GM21390 (cell line): ENCODE measurements at regions not wholly inside any gene's neighbourhood (a gene's known extent, or its start where the extent isn't known, plus 50 kb on each side); places are given as distances from the start of the nearest gene placed in this dataset.
"Not testable (repeated sequence)": the region's sequence is repeated elsewhere in the genome, so short reads cannot be mapped to it uniquely, and the experiment has no call there.

Experiments used
- ATAC-seq: cut with Tn5 transposase; IDR thresholded peaks from one replicate; pipeline ENCODE4 v1.9.1; 2021; ENCODE audit not compliant: unreplicated experiment

DNA sequence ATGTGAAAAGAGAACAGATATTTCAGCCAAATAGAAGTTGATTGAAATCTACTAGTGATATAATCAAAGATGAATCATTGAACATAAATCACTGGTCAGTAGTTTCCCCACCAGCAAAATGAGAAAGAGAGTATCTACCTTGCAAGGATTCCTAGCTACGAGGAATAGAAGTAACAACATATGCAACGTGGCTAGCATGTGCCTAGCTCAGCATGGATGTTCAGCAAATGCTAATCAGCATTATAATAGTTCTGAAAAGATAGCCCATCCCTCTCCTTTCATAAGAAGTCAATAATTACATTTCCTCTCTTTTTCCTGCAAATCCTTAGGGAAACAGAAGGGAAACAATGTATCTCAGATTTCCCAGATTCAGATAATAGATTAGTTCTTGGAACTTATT lies 417.2 kb downstream of the SATB2 start:
- ATAC-seq = no peak

DNA sequence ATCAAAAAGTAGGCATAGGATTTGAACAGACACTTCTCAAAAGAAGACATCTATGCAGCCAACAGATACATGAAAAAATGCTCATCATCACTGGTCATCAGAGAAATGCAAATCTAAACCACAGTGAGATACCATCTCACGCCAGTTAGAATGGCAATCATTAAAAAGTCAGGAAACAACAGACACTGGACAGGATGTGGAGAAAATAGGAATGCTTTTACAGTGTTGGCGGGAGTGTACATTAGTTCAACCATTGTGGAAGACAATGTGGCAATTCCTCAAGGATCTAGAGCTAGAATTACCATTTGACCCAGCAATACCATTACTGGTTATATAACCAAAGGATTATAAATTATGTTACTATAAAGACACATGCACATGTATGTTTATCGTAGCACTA lies 424.0 kb downstream of the SATB2 start:
- not testable (repeated sequence) for ATAC-seq

DNA sequence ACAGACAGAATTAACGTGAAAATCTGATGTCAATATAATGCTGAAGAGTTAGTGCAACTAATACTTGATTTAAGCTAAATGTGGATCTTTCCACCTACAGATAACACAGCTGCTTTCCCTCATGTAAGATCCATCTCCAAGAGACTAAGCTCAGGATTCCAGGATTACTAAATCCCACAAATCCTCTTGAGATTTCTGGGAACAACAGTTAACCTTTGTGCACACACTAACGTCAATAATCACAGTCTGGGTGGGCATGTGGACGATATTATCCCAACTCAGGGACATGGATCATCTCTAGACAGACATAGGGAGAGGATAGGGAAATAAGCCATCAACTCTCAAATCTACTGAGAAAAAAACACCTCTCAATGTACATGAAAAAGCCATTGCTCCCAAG lies 432.6 kb downstream of the SATB2 start:
- no peak for ATAC-seq

DNA sequence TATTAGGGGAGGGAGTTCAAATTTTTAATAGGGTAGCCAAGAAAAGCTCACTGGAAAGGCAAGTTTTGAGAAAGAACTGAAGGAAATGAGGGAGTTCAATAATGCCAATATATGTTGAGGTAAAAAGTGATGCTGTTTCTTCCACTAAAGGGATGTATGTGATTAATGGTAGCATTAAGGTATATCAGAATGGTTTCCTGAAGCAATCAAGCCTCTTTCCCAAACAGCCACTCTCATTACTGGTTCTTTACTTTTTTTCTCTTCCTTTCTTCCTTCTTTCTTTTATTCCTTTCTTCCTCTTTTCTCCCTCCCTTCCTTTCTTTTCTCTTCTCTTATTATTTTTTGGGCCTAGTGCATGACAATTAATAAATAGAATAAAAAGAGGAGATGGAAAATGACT lies 433.5 kb downstream of the SATB2 start:
- no peak for ATAC-seq

DNA sequence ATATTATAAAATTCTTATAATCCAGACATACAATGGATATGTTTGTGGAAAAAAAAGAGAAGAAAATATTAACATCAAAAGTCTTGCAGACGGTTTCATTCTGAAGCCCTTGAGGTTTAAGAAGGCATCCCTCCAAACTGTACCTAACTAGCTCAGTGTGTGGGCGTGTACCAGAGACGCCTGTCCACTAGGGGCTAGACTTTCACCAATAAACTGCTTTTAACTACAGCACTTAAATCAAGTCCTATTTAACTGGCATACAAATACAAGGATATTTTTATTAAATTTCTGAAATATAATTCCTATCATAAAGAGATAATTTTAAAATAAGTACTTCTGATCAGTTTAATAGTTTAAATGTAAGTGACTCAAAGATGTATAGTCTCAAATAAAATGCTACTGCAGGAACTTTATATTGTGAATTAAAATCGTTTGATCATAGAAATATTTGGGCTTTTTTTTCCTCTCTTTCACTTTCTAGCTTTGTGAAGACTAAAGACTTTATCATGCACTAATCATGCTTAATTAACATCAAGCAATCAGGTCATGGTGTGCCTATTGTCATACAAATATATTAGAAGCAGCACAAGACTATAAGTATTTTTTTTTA lies 437.7 kb downstream of the SATB2 start:
- ATAC-seq = no peak

DNA sequence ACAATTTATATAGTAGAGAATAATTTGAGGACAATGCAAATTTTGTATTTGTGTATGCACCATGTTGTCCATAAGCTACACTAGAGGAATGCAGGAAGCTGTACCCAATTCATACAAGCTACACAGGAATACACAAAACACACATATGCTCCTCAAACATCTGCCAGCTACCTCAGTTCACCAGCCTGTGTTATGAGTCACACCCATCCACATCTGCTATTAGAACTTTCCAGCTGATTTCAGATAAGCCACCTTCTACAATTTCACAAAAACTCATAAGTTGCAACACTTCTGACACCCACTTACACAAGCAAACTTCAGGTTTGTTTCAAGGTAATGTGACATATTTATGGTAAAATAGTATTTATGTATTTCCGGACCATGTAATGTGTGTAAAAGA lies 438.9 kb downstream of the SATB2 start:
- no peak for ATAC-seq

DNA sequence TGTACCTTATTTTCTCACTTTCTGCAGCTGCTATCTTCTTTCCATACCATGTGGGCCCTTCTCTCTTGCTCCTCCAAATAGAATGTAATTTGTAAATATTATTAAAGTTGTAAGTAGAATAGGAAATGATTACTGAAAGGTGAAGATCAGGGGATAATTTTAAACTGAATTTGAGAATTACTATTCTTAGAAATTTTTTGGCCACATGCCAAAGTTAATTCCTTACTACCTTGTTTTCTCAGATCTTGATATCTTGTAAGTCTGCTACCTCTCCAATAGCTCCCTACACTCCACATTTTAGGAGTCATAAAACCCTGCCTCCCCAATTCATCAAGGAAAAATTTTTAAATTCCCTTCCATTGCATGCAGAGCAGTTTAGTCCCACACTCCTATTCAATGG lies 442.7 kb downstream of the SATB2 start:
- ATAC-seq = no peak

DNA sequence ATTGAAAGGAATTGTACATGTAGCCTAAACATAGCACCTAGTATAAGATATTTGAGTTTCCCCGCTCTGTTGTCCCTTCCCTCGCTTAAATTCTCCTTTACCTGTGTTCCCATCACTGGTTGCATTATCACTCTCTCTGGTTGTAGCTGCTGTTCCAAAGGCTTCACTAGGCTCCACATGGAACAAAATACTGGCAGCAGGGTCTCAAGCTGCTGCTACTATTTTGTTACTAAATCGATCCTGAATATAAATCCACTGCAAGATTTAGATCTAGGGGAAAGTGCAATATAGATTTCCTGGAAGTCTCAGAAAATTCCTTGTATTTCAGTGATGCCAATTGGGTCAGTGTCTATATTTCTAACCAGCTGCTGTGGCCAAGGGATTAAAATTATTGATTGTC lies 443.5 kb downstream of the SATB2 start:
- ATAC-seq = no peak

DNA sequence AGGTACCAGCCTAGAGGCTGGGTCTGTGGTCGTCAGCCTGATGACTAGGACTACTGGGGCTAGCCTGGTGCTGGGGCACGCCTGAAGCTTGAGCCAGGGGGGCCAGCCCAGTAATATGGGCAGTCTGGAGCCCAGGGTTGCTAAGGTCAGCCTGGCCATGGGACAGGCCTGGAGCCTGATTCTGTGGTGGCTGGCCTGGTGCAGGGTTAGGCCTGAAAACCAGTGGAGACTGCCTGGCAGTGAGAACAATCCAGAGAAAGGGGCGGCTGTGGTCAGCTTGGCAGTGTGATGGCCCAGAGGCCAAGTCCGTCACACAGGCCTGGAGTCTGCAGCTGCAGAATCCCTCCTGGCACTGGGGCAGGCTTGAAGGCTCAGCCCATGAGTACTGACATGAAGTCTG lies 445.8 kb downstream of the SATB2 start:
- ATAC-seq = no peak

DNA sequence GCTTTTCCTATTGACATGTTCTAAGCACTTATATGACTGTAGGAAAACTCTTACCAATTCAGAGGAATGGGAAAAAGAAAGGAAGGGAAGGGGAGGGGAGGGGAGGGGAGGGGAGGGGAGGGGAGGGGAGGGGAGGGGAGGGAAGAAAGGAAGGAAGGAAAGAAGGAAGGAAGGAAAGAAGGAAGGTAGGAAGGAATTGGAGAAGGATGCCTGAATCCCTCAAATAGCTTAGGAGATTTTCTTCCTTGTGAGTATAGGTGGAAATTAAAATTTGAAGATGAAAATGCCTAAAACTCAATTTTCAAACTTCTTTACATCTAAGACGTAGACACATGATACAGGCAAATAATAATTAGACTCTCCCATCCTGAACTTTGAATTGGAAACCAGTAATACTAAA lies 463.1 kb downstream of the SATB2 start:
- no peak for ATAC-seq

DNA sequence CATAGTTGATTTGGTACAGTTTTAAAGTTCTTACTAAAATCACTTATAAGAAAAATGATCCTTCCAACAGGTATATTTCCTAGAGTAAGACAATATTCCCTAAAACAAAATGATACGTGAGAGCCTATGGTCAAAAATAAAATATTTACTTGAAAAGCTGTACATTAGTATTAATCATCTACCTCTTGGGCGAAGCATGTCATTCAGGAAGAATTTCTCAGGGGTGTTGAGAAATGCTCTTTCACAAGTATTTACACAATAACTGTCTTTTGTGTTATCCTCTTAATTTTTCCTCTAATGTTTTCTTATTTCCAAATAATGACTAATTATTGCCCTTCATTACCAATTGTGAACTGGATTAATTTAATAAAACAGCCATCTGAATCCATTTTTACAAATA lies 466.3 kb downstream of the SATB2 start:
- ATAC-seq = no peak

DNA sequence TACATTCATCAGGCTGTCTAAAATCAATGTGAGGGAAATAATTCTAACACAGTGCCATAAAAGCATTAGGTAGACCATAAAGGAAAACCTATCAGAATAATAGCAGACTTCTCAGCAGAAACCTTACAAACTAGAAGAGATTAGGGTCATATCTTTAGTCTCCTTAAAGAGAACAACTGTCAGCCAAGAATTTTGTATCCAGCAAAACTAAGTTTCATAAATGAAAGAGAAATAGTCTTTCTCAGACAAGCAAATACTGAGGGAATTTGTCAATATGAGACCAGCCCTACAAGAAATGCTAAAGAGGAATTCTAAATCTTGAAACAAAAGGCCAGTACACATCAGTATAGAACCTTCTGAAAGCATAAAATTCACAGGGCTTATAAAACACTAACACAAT lies 482.0 kb downstream of the SATB2 start:
- no peak for ATAC-seq

DNA sequence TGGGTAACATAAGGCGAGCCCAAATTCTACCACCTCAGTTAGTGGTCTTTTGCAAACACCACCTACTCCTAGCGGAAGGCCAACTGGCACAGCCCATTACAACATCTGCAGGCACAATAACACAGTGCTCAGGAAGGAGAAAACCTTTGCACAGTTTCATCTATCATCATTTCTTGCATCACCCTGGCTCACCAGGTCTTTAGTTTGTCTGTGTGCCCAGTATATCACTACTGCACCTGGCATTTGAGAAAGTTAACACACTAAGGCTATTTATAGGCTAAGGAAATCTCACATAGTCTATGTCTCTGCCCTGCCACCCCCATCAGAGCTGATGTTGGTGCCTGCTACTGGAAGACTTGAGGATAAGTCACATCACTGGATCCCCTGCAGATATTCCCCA lies 484.0 kb downstream of the SATB2 start:
- no peak for ATAC-seq

DNA sequence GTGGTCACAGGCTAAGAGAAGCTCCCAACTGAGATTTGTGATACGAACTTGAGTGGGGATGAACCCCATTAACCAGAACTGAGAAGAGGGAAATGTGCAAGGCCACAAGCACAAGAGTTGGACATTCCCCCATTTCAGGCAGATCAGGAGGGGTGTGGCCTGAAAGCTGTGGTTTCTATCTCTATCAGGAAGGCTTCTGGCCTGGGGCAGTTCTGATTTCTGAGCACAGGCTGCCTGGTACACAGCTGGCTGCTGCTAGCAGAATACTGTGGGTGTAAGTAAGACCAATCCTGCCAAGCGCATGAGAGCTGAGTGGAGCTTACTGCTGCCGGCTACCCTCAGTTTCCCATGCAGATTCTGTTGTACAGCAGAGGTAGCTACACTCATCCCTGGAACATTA lies 484.6 kb downstream of the SATB2 start:
- ATAC-seq = no peak

DNA sequence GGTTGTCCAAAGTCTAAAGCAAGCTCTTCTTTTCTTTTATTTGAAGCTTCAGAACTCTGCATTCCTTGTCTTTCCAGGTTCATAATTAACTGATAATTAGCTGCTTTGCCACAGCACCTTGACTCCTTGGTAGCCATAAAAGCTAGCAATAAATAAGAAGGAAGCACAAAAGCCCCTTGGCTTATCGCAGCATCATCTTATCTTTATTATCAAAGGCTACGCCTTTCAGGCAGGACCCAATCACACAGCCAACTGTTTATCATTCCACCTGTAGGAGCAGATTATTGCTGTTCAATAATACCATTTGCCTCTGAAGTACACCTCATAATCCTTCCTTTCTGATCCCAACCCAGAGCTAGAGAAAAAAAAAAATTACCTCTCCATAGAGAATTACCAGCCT lies 489.2 kb downstream of the SATB2 start:
- ATAC-seq = no peak

DNA sequence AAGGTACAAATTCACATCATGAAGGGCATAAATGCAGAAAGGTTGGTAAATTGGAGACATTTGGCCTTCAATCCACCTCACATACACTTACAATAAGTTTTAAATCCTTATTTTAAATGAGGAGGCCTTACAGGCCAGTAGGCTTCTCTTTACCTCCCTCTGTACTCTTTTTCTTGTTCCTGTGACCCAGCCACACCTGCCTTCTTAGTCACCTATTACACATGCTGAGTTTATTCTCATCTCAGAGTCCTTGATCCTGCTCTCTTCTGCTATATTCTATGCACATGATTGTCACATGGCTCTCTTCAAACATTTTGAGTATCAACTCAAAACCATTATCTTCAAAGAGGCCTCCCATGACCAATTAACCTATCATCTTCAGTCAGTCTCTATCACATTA lies 491.5 kb downstream of the SATB2 start:
- no peak for ATAC-seq

DNA sequence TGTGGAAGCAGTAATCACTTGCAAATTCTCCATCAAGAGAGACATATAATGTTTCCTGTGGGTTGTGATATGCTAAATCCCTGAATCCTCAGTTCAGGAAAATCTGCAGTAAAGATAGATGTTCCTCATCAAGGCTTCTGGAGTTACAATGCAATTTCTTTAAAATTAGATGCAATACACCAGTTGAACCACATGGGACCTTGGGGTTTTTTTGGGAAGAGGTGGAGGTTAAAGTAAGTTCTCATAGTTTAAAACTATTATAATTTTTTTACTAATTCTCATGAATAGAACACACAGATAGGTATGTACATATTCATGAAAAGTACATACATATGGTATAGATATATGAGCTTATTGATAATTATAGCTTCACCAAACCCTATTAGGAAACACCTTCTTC lies 496.2 kb downstream of the SATB2 start:
- no peak for ATAC-seq

DNA sequence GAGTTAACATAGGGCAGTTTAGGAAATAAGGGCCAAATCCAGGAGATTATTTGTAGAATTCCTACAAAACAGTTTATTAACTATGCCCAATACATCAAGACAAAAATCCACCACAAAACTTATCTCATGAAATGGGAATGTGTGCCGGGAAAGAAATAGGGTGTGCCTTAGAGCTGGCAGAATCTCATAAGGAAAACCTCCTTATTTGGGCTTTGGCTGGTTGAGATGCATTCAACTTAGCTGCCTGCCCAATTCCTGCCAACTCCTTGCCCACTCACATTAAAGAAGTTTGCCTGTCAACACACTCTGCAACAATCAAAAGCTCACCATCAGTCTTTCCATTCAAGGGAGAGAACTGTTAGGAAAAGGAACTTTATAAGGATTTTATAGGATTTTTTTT lies 500.6 kb downstream of the SATB2 start:
- no peak for ATAC-seq

DNA sequence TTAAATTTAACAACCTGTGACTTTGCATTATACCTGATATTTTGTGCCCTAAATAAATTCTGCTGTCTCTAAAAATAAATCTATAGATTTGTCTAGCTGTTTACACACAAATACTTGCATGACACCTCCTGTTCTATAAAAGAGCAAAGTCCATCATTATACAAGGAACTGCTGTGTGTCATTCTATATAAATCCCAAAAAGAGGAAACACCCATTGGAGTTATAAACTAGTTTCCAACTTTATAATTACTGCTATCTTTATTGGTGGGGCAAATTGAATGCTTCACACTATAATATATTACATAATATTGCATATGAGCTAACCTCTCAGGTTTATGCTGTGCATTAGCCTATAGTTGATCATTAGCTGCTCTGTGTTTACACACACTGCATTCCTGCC lies 504.4 kb downstream of the SATB2 start:
- ATAC-seq = no peak

DNA sequence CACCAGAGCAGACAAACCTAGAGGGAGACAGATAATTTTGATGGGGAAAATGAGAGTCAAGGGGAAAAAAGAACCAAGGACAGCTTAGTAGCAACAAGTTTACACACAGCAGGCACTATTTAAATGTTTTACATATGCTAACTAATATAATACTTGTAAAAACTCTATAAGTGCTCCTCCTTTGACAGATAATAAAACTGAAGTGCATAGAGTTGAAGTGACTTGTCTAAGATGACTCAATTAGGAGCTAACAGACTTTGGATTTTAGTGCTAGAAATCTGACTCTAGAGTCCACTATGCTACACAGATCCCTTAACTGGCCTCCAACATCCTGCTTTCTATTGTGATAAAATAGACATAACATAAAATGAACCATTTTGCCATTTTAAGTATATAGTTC lies 506.9 kb downstream of the SATB2 start:
- ATAC-seq = no peak

DNA sequence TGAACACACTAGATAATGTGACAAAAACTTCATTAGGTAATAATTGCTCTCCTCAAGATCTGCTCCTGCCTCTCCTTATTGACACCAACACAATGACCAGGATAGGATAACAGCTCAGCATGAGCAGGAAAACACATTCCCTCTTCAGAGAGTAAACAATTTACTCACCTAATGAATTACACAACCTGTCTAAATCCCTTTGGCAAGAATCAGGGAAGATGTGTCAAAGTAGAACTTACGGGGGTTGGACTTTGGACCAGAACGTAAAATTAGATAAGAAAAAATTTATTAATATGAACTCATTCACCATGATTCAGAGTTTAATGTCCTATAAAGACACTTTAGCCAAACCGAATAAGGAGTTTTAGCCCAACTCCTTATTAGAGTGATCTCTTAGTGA lies 512.2 kb downstream of the SATB2 start:
- no peak for ATAC-seq

DNA sequence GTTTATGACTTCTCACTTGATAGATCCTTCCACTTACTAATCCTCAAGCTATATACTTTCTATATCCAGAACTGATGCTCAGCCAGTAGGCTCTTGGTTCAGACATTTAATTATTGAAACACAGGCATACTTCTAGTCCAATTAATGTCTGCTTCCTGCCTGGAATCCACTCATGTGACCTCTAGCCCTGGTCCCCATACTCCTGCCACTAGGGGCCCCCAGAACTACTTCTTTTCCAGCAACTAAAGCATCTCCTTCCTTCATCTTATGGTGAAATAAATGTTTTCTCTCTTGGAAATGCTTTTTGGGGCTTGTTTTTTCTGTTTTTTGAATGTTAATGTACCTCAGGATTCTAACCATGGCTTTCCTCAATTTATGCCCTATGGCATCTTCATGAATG lies 527.6 kb downstream of the SATB2 start:
- no peak for ATAC-seq

DNA sequence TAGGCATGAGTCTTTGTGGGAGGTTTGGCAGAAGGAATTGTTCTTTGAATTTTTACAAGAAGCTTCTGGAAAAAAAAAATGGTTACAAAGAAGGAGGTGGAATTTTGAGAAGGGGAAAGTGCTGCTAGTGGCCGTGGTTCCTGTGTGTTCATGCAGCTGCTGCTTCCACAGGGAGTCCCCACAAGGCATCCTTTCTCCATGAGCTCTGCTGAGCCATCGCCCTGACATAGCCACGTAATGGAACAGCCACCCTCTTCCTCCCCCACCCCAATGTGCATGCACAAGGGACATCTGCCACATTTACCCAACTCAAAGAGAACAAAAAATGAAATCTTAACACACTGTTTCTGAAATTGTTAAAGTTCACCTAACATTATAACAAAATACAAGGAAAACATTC lies 529.7 kb downstream of the SATB2 start:
- no peak for ATAC-seq
